SH-SY5Y (cell line): ENCODE measurements at regions not wholly inside any gene's neighbourhood (a gene's known extent, or its start where the extent isn't known, plus 50 kb on each side); places are given as distances from the start of the nearest gene placed in this dataset.

Experiments
- GATA2 ChIP-seq: IDR thresholded peaks from 2 replicates; pipeline ENCODE4 v1.6.1; 2011; ENCODE audit warnings: mild to moderate bottlenecking, low read depth, low read length
- GATA3 ChIP-seq: IDR thresholded peaks from 2 replicates; pipeline ENCODE4 v1.6.1; 2011; ENCODE audit warnings: low read depth, mild to moderate bottlenecking, low read length, moderate library complexity

DNA sequence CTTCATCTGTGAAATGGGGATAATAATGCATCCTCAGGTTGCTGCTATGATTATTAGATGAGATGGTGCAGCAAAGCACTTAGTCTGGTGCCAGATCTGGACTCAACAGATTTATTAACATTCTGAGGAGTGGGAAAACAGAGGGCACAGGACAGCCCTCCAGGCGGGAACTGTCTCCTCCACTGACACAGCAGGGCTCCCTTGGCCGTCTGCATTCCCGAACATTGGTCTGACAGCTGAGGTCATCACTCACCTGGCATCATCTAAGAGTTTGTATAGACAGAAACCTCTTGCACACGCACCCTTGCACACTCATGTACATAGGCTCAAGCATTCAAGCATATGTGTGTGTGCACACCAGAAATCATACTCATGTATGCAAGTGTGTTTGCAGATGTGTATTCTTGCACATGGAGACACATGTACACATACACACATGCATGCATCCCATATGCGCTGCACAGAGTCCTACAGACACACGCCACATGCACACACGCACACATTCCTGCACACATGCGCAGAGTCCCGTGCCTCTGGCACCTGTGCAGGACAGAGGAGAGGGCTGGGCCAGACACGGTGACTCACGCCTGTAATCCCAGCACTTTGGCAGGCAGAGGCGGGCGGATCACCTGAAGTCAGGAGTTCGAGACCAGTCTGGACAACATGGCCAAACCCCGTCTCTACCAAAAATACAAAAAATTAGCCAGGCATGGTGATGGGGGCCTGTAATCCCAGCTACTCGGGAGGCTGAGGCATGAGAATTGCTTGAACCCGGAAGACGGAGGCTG, 173.3 kb upstream of the GLI2 start:
- no peak for TF ChIP-seq GATA3
- TF ChIP-seq GATA2, result no peak

GRCh38 chr2:120563616-120564015, 172.1 kb upstream of the GLI2 start:
- TF ChIP-seq GATA3 (no peak), GATA2 (no peak)

DNA sequence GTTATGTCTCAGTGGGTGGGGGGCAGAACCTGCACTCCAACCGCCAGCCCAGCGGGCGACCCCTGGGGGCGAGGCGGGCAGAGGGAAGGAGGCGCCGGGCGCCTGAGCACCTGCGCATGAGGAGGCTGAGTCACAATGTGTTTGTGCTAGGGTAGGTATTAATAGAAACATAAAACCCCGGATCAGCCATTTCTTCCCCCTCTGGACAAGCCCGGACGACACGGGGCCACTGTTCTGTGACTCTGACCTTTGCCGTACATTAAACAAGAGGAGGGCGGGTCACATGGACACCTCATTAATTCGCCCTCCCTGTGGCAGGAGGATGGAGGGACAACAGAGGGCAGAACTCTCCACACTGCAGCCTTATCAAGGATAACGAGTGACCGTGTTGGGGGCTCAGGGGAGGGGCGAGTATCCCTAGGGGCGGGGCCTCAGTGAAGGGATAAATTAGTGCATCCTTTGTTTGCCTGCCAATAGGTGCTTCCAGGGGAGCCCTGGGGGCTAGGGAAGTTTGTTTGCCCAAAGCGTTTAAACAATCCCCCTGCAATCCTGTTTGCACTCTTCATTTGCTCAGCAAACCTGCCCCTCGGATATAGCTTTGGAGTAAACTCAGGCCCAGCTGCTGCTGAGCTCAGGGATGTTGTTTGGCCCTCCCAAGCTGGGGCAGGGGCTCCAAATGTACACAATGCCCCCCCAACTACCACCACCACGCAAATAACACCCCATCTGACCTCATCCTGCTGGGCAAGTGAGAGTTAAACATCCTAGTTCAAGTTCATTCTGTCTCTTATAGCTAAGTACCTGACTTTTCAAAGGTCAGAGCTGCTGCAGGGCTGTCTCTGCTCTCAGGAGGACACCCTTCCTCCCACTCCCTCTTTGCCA, 171.2 kb upstream of the GLI2 start:
- TF ChIP-seq GATA2, result no peak
- no peak for TF ChIP-seq GATA3

GRCh38 chr2:120565095-120565460, 170.6 kb upstream of the GLI2 start:
- TF ChIP-seq GATA2 (no peak), GATA3 (no peak)

DNA sequence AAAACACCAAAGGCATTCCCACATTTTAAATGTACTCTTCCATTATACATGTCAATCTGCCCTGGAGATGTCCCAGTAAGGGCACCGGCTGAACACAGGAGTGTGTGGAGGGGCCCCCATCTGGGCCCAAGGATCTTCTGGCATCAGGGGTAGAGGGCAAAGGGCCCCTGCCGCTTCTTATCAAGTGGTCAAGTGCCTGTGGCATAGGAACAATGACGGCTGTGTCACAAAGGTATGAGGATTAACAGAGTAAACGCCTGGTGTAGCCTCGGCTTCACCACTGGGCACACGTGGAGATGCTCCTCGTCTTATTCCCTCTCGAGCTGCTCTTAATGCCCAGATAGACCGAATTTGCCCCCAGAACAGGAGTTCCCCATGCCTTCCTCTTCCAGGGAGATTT, 169.7 kb upstream of the GLI2 start:
- no peak for TF ChIP-seq GATA3

DNA sequence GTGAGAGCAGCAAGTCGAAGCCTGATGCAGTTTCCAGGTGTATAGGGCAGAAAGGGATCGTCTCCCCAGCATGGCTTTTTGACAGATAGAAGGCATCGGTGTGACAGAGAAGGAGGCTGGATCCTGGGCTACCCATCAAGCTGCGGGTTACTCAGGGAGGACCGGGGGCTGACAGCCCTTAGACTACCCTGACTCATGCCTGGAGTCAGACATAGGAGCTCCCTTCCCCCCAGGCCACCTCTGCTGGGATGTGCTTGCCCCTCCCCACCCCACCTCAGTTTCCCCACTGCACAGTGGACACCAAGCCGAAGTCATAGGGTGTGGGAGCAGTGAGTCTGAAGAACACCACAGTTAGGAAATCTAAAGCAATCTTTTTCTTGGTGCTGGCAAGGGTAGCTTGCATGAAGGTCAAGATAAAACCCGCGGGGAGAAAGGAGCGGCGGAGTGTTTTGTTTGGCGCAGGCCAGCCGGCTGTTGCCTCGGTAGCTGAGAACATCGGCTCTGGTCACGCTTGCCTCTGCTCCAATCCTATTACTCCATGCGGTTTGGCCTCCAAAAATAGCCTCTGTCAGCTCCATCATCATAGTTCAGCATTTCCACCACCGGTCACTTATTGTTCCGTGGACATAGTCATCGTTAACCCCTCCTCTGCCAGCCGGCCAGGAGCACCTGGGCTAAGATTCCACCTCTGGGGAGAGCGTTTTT, 169.2 kb upstream of the GLI2 start:
- TF ChIP-seq GATA2 (no peak), GATA3 (no peak)

GRCh38 chr2:120567128-120567527, 168.5 kb upstream of the GLI2 start:
- TF ChIP-seq GATA2 (no peak), GATA3 (no peak)

DNA sequence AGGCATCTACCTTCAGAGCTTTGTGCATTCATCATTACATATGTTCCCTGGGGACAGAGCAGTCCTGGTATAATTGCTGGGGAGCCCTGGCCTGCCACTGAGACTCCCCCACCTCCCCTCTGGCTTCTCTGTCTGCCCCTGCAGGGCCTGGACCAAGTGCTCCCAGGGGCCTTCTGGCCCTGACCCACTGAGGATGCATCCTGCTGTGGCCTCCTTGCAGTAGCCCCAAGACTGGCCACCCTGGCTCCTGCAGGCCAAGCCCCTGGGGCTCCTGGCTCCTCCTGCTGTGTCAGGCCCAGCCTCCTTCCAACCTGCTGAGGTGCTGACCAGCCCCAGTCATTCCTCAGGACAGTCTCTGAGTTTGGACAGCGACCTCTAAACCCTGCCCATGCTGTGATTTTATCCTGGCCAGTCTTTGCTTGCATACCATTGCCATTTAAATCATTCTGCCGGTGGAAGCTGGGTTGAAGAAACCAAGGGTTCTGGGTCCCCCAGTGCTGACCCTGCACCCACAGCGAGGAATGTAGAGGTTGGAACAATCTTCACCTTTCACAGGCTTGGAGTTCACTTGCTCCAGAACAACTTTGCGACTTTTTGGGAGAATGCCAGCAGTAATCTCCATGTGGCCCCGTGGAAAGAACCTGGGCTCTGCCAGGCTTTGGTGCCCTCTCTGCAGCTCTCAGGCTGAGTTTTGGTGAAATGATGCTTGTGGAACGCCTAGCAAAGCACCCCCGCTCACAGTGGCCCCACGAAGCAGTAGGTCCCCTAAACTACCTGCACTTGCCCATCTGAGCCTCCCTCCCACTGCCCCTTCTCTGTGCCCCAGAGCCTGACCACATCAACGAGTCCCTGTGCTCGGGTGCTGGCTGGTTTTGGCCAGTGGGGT, 167.3 kb upstream of the GLI2 start:
- TF ChIP-seq GATA3 (no peak), GATA2 (no peak)

GRCh38 chr2:120568975-120569268, 166.7 kb upstream of the GLI2 start:
- TF ChIP-seq GATA3 (no peak), GATA2 (no peak)

- TF ChIP-seq GATA3, result no peak
- TF ChIP-seq GATA2, result no peak
Observed at GRCh38 chr2:120570001-120570400, 165.7 kb upstream of the GLI2 start.

- TF ChIP-seq GATA2 (no peak), GATA3 (no peak)
Observed at GRCh38 chr2:120570546-120570945, 165.1 kb upstream of the GLI2 start.

DNA sequence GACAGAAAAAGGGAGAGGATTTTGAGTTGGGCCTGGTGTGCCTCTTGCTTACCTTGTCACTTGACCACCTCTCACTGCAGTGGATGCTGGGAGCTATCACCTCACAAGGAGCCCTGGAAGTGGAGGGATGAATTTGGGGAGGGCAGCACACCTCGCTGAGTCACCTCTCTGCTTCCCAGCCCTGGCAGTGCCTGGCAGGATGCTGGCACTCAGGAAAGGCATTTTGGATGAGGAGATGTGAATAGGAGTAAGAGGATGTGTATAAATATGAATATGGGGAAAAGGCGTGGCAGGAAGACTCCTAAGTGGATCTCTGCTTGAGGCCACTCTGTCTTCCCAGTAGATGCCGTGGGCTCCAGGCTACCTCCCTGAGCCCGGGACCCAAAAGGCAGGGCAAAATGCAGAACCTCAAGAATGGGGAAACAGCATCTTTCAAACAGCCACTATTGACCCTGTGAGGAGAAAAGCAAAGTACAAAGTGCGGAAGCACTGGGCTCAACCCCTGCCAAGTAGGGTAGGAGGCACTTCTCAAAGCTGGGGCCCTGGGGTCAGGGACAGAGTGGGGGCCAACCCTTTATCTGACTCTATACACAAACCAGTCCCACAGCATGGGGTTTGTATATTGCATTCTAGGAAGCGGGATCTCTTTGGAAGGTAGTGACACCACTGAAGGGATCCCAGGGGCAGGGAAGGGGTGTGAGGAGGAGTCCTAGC, 164.5 kb upstream of the GLI2 start:
- no peak for TF ChIP-seq GATA2
- no peak for TF ChIP-seq GATA3

DNA sequence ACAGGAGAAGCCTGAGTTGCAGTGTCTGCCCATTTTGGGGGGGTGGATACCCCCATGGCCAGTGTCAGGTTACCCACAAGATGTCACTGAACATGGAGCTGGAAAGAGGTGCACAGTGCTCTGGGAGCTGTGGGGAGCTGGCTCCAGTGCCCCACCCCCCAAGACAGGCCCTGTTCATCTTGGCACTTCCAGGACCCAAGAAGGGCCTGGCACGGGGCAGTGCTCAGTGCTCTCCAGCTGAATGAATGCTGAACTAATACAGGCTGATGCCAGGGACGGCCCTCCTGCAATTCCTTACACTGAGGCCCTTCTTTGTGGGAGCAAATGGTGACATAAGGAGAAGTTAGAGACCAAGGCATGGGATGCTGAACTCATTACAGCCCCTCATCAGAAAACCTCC, 163.4 kb upstream of the GLI2 start:
- TF ChIP-seq GATA3, result no peak
- TF ChIP-seq GATA2, result no peak

- TF ChIP-seq GATA3 (no peak), GATA2 (no peak)
Observed at GRCh38 chr2:120574620-120575019, 161.0 kb upstream of the GLI2 start.
